Effector CD4-positive, alpha-beta T cell (primary cell): ENCODE measurements at regions not wholly inside any gene's neighbourhood (a gene's known extent, or its start where the extent isn't known, plus 50 kb on each side); places are given as distances from the start of the nearest gene placed in this dataset.

Experiments used
- DNase-seq: peaks from one replicate; pipeline ENCODE4 v3.0.0-alpha.2; 2020

GRCh38 chr10:4041635-4042034, 256.6 kb upstream of the KLF6 start:
- DNase-seq, result no peak

GRCh38 chr10:4038000-4038399, 253.0 kb upstream of the KLF6 start:
- DNase-seq, result no peak

- DNase-seq, result no peak
Observed at GRCh38 chr10:4035599-4035945, 250.6 kb upstream of the KLF6 start.

DNA sequence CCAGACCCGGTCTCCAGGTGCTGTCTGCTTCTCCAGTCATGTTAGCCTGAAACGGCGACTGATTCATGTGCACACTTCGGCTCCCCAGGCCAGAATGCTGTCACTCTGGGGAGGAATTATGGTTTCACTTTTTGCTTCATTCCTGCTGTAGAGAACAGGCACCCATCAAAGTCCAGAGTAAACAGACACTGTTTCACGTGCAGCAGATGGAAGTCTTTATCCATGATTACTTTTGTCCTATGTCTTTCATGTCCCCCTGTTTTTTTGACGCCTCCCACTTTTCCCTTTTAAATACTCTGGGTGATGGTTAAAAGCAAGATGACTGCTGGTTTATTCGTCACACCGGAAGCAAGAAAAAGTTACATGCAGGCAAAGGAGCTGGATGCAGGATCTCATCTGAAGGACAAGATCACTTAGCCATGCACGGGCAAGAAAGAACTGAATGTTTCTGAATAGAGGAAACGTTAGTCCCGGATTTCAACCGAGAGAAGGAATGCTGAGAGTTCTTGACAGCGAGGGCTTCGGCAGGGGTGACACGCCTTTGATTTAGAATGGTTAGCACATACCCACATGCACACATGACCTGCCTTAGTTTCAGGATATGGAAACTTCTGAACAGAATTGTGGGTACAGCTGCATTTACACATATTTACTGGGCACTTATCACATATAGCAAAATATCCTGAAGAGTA, 250.0 kb upstream of the KLF6 start:
- no peak for DNase-seq

- DNase-seq, result no peak
Observed at GRCh38 chr10:4033341-4033896, 248.4 kb upstream of the KLF6 start.

DNA sequence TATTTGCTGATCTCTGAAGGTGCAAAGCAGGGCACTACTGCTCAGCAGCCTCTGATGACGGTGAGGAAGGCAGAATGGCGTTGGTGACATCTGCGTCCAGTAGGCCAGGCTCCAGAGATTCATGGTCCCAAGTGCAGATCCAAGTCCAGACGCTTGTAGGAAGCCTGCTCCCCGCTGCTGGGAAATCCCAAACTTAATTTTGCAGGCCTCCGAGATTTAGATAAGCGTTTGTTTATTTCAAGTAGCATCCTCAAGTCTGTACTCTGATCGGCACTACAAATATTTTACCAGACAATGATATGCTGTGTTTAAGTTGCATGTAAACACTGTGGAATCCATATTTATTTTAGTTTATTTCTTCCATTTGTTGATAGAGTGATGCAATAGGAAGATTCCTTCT, 244.9 kb upstream of the KLF6 start:
- DNase-seq, result no peak

DNA sequence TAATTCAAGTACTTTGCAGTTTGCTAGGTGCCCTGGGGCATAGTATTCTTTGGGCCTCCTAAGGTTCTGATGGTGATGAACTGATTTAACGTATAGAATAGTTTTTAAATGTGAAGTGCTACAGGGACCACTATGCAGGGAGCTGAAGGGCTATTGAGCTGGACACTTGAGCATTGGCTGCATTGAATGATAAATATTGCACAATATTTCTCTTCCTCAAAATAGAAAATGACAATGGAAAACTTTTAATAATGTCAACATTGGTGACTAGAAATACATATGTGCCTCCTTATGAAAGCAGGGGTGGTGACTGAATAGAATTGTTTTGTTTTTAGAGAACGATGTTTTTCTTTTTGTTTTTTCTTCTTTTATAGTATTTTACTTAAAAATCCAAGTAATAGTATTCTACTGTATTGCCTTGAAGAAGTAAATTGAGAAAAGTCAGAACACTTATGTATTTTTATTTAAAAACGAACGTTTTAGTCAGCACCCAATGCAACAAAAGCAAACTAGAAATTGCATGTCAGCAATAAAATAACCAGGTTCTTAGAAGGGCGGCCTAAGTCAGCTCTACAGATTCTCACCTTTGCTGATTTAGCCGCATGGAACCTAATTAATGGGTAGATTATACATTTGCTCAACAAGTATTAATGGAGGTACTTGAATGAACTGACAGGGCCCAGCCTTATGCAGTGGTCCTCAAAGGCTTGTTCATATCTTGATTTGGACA, 244.0 kb upstream of the KLF6 start:
- no peak for DNase-seq

DNA sequence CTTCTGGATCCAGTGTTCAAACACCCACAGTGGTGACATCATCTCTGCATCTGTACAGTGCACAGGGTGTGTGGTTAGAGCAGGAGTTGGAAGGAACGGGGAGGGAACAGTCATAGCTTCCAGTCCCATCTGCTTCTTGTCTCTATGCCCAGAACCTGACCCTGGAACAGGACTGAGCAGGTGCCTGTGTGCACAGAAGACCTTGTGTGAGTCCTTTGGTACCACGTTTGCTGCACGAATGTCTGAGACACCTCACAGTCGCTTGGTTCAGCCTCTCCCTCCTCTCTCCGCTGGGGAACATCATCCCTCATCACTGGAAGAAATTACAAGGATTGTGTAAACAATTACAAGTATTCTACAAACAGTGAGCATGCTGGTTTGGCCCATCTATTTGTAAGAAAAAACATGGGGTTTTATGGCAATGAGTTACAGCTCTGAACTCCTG, 243.0 kb upstream of the KLF6 start:
- DNase-seq, result no peak

DNA sequence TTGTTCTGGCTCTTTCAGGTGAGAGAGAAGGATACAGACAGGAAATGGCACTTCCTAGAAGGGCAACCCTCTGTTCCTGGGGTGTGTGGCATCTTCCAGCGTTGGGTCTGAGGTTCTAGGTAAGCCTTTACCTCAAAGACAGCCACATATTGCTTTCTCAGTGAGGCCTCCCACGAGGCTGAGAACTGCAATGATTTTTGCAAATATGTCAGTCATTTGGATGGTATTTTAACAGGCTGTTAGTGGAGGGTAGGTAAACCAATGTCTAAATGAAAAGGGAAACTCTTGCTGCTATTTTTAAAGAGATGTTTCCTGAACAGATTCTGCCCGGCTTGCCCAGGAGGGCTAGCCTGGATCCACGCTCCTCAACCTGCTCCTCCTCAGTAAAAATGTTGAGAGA, 240.3 kb upstream of the KLF6 start:
- no peak for DNase-seq

GRCh38 chr10:4024516-4025245, 239.7 kb upstream of the KLF6 start:
- no peak for DNase-seq

- no peak for DNase-seq
Observed at GRCh38 chr10:4024027-4024426, 239.0 kb upstream of the KLF6 start.

- no peak for DNase-seq
Observed at GRCh38 chr10:4022473-4022872, 237.5 kb upstream of the KLF6 start.

DNA sequence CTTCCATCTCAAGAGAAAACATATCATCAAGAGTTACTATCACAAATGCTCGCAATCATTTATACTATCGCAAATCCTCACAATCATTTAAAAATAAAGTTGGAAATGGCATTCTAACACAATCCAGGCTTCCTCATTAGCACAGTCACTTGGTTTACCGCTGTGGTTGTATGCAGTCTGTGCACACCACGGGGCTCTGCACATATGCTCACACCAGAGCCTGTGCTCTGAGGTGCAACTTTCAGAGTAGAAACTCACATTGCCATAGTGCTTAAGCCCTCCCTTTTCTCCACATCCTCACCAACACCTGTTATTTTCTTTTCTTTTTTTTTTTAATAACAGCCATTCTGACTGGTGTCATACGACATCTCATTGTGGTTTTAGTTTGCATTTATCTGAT, 235.6 kb upstream of the KLF6 start:
- no peak for DNase-seq

DNA sequence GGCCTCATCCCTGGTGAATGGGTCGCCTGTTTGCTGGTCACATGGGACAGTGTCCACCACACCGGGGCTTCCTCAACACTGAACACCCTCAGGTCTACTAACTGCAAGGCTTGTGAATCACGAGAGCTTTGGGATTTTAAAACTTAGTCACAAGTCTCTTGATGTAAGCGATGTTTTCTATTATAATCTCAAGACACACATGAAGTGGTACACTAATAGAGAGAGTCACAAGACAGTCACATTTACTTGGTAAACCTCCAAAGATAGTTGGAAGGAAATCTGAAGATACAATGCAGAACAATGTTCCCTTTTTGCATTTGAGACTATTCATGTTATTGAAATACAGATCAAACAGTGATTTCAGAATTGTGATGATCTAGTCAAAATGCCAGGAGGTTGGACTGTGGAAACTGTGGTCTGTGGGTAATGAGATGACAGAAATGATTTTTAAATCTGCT, 233.1 kb upstream of the KLF6 start:
- no peak for DNase-seq

DNA sequence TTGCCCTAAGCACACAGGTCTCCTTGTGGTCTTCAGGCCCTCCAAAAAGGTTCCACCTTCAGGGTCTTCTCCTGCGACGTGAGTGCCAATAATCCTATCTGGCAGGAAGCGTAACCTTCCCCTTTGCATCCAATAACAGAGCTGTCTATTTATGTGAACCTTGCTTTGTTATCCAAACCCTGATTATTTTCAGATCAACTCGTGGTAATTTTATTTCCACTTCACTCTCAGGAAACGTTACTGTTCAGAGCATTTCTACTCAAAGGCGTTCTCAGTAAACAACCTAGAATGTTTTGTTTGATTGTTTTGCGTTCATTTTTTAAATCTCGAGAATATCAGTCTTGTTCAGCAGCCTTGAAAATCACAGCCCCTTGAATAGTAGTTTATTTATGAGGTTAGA, 232.3 kb upstream of the KLF6 start:
- no peak for DNase-seq

- DNase-seq, result no peak
Observed at GRCh38 chr10:4016214-4016740, 231.3 kb upstream of the KLF6 start.

DNA sequence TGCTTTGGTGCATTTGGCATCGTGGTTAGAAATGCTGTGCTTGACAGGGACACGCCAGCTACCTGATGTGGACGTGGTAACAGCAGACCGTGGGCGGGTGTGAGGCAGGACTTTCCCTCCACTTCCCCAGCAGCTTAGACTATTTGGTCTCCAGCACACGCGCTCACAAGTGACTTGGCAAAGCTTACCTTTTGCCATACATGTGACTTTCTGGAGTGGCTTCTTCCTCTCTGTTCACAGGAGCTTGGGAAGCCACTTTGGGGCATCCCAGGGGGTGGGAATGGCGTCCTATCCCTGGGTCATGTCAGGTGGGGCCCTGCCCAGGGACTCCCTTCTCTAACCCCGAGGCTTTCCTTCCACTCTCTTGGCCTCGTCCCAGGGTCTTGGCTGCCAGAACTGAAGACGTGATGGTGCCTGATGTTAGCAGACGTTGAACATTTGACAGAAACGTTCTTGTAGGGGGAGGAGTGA, 228.7 kb upstream of the KLF6 start:
- no peak for DNase-seq

DNA sequence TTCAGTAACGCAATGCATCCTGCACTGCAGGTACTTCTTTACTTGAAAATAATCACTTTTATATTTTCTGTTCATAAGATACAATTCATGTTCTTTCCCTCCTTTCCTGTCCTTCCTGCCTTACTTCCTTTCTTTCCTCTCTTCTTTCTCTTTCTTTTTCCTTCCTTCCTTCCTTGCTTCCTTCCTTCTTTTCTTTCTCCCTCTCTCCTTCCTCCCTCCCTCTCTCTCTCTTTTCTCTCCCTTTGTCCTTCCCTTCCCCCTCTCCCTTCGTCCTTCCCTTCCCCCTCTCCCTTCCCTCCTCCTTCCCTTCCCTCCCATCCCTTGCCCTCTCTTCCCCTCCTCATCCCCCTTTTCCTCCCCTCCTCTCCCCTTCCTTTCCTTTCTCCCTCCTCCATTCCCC, 227.8 kb upstream of the KLF6 start:
- DNase-seq, result no peak

DNA sequence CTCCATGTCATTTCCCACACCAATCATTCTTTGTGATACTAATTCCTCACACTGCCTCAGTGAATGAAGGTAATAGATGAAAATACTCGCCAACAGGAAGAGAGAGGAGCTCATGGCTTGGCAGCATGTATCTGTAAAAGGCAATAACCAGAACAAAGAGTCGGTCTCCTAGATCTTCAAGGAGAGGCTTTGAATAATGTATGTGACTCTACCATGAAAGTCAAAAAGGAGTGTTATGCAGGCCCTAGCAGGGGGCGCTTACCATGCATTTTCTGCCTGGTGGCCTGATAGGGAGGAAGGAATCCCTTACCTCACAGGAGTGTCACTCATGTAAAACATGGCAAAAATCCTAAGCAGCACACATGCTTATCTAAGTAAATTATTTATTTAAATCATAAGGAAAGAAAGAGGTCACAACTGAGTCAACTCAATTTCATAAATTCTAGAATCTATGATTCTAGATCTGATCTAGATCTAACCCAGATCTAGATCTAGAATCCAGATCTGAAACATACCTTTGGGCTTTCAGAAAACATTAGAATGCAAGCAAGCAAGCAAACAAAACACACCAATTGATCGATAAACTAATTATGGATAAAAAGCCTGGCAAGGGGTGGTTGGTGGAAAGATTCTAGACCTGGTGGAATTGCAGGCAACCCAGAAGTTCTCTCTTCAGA, 226.3 kb upstream of the KLF6 start:
- no peak for DNase-seq

DNA sequence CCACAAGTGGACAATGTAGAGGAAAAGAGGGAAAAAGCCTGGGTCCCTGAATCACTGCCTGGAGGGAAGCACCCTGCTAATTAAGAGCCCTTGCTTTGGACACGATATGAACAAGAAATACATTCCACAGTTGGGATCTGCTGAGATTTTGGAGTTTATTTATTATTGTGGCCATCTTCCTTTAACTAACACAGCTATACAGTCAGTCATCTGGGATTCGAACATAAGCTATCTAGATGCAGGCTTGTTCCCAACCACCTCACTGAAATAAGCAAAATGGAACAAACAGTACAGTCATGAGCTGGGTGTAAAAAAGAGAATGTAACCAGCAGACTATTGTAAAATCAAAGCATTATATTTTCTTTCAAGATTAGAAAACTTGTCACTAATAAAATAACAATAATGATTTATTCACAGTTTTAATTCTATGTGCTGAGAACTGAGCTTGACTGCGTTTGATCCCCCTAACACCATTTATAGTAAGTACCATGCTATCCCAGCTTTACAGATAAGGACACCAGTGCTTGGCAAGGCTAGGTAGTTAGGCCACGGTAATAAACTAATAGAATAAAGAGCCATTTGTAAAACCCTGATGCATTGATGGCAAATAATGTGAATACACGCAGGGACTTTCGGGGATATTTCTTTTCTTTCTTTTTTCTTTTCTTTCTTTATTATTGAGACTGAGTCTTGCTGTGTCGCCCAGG, 223.8 kb upstream of the KLF6 start:
- no peak for DNase-seq

DNA sequence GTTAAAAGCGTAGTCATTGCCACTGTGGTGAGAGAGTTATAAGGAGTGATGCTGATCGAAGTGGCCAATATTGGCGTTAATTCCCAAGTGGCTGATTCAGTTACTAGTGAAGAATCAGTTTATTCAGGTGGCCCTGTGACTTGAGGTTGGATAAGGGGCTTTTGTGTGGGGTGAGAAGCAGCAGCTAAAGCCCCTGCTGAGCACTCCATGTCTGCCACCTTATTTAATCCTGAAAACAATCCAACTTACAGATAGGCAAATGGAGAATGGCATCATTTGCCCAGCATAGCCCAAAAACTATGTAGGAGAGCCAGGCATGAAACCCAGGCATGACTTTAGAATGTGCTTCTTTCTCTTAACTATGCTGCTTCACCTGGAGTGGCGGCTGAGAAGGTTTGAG, 222.8 kb upstream of the KLF6 start:
- no peak for DNase-seq

DNA sequence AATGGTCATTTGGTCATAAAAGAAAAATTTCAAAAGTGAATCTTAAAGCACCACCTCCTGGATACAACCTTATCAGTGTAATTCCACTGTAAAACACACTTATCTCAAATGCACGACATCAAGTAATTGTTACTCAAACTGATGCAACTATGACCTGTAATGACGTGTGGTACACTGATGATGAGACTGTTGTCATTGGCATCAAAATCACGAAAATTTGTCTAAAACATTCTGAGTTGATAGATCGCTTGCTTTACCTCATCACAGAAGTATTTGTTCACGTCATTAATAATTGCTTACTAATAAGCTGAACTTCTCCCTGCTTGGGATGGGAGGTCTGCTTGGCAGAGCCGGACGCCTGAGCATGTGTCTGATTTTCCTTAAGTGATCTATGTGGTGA, 221.8 kb upstream of the KLF6 start:
- DNase-seq, result no peak
